ENCODE measurements at regions not wholly inside any gene's neighbourhood (a gene's known extent, or its start where the extent isn't known, plus 50 kb on each side); places are given as distances from the start of the nearest gene placed in this dataset.
"Not testable (repeated sequence)": the region's sequence is repeated elsewhere in the genome, so short reads cannot be mapped to it uniquely, and the experiment has no call there.

DNA sequence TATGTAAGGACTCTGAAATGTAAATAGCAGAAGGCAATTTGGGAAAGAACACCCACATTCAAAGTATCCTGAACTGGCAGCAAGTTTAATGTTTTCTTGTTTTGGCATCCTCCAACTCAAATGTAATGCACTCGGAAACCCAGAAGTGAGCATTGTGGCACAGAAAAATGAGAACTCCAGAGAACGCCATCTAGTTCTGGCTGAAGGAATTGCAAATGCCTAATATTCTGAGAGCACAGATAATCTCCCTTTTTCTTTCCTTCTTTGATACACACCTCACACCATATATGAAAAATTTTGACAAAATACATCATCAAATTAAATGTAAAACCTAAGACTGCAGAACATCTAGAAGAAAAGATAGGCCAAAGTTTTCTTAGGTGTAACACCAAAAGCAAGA is 52.1 kb downstream of the PWWP3B start:
- H3K4me1 Mint-ChIP-seq = no peaks in the 10 kb centered on the region
- H3K27ac Mint-ChIP-seq = no peak overlapping the region
- no peak overlapping the region for H3K4me3 Mint-ChIP-seq
- no peak for DNase-seq
- H3K36me3 Mint-ChIP-seq = no peaks in the 10 kb centered on the region
- H3K27me3 Mint-ChIP-seq (ENCODE audit: low read depth in 3 of 3) = peaks cover 0 to 7% (median 3%) of the 10 kb centered on the region in 3 donors
- H3K9me3 Mint-ChIP-seq = peaks cover 0 to 3% (median 0%) of the 10 kb centered on the region in 6 donors

DNA sequence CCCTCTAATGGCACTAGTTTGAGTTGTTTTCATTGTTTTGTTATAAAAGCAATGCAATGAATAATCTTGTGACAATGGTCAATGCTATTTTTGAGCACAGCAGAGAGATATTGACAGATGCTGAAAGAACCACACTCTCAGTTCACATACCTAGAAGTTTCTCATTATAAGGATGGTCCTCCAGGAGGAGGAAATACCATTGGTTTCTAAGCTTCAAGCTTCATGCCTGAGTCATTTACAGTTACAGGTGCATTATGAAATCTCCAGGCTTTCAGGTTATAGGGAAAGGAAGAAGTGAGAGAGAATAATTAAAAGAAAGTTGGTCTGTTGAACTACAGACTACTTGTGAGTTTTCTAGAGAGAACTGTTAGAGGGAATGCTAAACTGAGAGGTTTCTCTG is 75.3 kb downstream of the PWWP3B start:
- Mint-ChIP-seq H3K27ac (no peak overlapping the region), H3K9me3 (peaks cover 0 to 7% (median 0%) of the 10 kb centered on the region in 6 donors), H3K4me1 (no peaks in the 10 kb centered on the region), H3K27me3 (ENCODE audit: low read depth in 3 of 3) (peaks cover 0 to 3% (median 0%) of the 10 kb centered on the region in 3 donors), H3K36me3 (no peaks in the 10 kb centered on the region), H3K4me3 (no peak overlapping the region)
- DNase-seq = no peak

DNA sequence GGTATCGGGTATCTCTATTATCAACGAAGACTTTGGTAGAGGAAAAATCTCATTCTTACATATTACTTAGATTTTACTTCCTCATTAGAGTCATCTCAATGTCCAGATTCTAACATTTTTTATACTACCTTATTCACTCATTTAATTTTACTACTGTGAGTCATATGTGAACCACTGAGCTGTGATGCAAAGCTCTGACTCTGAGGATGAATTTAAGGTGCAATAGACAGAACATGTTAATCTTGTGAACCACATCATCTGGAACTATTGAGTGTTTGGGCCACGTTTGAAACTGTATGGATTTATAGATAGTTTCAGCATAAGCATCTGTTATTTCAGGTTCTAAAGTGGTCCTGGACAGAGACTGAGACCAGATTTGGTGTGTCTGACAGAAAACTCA is 78.4 kb downstream of the PWWP3B start:
- Mint-ChIP-seq H3K4me3 (no peak overlapping the region), H3K27me3 (ENCODE audit: low read depth in 3 of 3) (peaks cover 0 to 1% (median 0%) of the 10 kb centered on the region in 3 donors), H3K4me1 (no peaks in the 10 kb centered on the region), H3K36me3 (no peaks in the 10 kb centered on the region), H3K9me3 (peaks cover 0 to 7% (median 0%) of the 10 kb centered on the region in 6 donors), H3K27ac (no peak overlapping the region)
- no peak for DNase-seq

DNA sequence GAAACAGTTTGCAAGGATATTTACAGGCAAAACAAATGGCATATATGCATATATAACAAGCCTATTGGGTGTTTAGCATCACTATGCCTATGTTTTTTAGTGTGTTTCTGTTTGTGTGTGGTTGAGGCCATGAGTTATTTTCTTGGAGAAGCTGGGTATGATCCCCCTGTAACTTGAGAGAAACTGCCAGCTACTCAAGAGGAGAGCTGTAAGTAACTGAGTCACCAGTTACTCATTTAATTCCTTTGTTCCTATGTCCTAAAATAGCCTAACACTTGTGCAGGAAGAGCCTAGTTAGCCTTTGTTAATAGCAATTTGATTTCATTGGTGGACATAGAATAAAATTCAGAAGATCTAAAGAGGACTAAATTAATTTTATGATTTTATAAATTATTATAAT is 79.1 kb downstream of the PWWP3B start:
- Mint-ChIP-seq H3K9me3 (peaks cover 0 to 7% (median 0%) of the 10 kb centered on the region in 6 donors), H3K27me3 (ENCODE audit: low read depth in 3 of 3) (peaks cover 0 to 1% (median 0%) of the 10 kb centered on the region in 3 donors), H3K4me1 (no peaks in the 10 kb centered on the region), H3K4me3 (no peak overlapping the region), H3K36me3 (no peaks in the 10 kb centered on the region), H3K27ac (no peak overlapping the region)
- no peak for DNase-seq

DNA sequence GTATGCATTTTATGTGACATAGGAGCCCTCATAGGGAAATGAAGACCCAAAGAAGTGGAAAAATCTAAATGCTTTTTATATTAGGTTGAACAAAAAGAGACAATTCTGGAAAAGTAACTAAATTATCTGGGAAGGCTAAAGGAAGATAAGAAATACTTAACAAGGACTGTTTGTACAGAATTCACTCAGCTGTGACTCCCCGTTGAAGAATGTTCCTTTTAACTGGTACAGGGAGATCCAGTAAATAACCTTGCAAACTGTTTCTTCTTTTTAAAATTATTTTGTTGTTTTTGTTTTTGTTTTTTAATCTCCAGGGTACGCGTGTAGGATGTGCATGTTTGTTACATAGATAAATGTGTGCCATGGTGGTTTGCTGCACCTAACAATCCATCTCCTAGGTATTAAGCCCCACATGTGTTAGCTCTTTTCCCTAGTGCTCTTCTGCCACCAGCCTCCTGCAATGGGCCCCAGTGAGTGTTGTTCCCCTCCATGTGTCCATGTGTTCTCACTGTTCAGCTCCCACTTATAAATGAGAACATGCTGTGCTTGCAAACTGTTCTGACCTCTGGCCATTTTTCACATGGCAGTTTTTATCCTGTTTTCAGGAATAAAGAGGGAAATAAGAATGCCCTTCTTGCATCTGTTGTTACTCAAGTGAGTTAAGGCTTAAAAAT is 81.7 kb downstream of the PWWP3B start:
- no peaks in the 10 kb centered on the region for H3K36me3 Mint-ChIP-seq
- peaks cover 0 to 1% (median 0%) of the 10 kb centered on the region in 3 donors for H3K27me3 Mint-ChIP-seq (ENCODE audit: low read depth in 3 of 3)
- no peak overlapping the region for H3K4me3 Mint-ChIP-seq
- no peak overlapping the region for H3K27ac Mint-ChIP-seq
- no peaks in the 10 kb centered on the region for H3K4me1 Mint-ChIP-seq
- peaks cover 0 to 7% (median 0%) of the 10 kb centered on the region in 6 donors for H3K9me3 Mint-ChIP-seq
- DNase-seq = no peak

DNA sequence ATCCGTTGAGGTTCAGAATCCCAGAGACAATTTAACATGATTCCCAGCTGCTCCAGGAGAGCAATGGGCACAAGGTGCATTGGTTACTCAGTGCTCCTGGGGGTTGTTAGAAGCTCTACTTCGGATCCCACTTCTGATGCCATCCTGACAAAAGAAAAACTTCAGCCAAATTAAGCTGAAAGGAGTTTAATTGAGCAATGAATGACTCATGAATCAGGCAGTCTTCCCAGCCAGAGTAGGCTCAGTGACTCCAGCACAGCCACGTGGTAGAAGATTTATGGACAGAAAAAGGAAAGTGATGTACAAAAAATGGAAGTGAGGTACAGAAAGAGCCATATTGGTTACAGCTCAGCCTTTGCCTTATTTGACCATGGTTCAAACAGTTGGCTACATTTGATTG is 95.7 kb downstream of the PWWP3B start:
- H3K4me3 Mint-ChIP-seq = no peak overlapping the region
- H3K36me3 Mint-ChIP-seq = no peaks in the 10 kb centered on the region
- H3K27ac Mint-ChIP-seq = no peak overlapping the region

DNA sequence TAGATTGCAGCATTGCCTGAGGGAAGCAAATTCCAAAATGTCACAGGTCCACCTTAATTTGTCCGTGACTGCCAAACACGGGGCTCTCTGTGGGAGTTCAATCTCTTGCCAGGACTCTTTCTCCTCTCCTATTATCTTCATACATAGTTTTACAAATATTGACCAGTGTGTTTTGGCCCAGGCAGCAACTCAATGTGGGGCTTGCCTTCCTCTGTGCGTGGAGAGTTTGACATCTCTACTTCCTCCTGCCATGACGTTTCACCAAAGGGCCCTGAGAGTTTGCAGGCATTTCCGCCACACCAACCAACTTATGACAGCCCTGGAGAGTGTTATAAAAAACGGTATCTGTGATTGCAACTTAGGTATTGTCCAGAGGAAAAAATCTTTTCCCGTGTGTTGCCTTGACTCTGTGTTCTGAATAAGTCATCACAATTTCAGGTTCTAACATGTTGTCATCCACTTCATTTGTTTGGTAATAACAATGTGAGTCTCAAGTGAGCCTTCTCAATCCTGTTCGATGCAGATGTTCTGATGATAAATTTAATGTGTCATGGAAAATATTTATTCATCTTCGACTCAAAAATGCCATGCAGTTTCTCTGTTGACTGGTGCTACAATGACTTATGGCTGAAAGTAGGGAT is 106.0 kb downstream of the PWWP3B start:
- not testable (repeated sequence) for H3K27me3 Mint-ChIP-seq (ENCODE audit: low read depth in 3 of 3); H3K9me3 Mint-ChIP-seq; H3K4me1 Mint-ChIP-seq; DNase-seq; H3K36me3 Mint-ChIP-seq; H3K4me3 Mint-ChIP-seq; H3K27ac Mint-ChIP-seq

More for the DNA sequence above, 95.7 kb downstream of the PWWP3B start:
- peaks cover 0 to 7% (median 4%) of the 10 kb centered on the region in 3 donors for H3K27me3 Mint-ChIP-seq (ENCODE audit: low read depth in 3 of 3)
- no peaks in the 10 kb centered on the region for H3K4me1 Mint-ChIP-seq
- peaks cover 0 to 6% (median 1%) of the 10 kb centered on the region in 6 donors for H3K9me3 Mint-ChIP-seq
- DNase-seq = no peak

DNA sequence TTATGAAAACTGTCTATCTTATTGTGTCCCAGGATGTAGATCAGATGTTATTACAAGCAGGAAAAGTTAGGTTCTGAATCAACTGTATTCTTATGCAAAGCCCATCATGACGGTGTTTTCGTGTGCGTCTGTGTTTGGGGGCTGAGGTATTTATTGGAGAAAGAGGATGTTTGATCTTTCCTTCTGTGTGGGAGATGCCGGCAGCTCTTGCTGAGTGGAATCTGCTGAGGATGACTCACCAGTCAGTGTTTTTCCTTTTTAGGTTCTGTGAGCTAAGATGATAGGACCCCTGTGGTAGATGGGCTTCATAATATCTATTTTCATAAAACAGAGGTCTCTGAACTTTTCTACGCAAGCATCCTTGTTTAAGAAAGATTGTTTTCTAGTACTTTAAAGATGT is 107.1 kb downstream of the PWWP3B start:
- H3K27me3 Mint-ChIP-seq (ENCODE audit: low read depth in 3 of 3); H3K4me1 Mint-ChIP-seq; H3K36me3 Mint-ChIP-seq; H3K27ac Mint-ChIP-seq; H3K4me3 Mint-ChIP-seq; DNase-seq; H3K9me3 Mint-ChIP-seq: not testable (repeated sequence)

DNA sequence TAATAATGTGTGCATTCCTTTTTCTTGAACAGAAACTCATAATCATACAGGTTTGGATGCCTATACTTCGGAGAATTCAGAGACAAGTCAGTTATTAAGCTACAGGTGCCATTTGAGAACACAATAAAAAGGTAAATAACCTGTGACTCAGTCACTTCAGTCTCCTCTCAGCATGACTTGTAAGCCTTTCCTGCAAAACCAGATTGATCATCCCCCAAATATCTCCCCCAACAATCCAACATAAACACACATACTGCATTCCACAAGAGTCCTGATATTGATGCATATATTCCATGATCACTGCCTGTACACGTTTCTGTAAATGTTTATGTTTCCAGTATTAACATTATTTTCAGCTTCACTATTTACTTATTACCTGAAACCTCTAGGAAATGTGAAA is 110.8 kb downstream of the PWWP3B start:
- no peak overlapping the region for H3K27ac Mint-ChIP-seq
- H3K27me3 Mint-ChIP-seq (ENCODE audit: low read depth in 3 of 3) = peaks cover 0 to 2% (median 0%) of the 10 kb centered on the region in 3 donors
- DNase-seq = no peak

DNA sequence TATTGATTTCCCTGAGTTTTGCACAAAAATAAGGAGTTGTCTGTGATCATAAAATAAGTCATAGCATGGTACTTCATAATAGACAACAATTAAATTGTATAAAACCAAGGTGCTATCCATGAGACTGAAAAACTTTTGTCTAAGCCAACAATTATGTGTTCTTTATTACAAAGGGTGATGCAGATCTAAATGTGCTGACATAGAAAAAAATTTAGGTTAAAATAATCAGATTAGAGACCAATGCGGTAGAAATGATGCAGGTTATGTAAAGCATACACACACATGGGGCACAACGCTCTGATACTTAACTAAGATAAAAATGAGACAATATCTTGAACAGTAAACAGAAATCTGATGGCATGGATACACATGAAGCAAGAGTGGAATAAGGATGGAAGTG is 113.3 kb downstream of the PWWP3B start:
- Mint-ChIP-seq H3K27ac (no peak overlapping the region), H3K4me3 (no peak overlapping the region)

More for the DNA sequence above, 110.8 kb downstream of the PWWP3B start:
- no peak overlapping the region for H3K4me3 Mint-ChIP-seq
- H3K36me3 Mint-ChIP-seq = no peaks in the 10 kb centered on the region
- H3K9me3 Mint-ChIP-seq = peaks cover 0 to 4% (median 0%) of the 10 kb centered on the region in 6 donors
- H3K4me1 Mint-ChIP-seq = no peaks in the 10 kb centered on the region

DNA sequence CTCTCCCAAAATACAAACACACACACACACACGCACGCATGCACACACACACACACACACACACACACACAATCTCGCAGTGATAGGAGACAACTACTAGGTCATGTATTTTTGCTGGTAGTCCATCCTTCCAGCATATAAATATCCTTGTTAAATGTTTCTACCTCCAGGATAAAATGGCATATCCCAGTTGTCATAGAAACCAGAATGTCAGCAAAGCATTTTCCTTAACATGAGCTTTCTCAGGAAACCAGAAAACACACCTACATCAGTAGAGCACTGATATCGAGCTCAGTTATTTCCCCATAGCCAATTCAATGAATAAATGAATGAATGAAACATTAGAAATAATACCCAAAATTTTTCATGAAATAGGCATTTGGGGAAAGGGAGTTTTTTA is 115.7 kb downstream of the PWWP3B start:
- no peak overlapping the region for H3K4me3 Mint-ChIP-seq
- no peak for DNase-seq

More for the DNA sequence above, 113.3 kb downstream of the PWWP3B start:
- Mint-ChIP-seq H3K36me3 (no peaks in the 10 kb centered on the region), H3K9me3 (peaks cover 0 to 4% (median 0%) of the 10 kb centered on the region in 6 donors), H3K4me1 (no peaks in the 10 kb centered on the region), H3K27me3 (ENCODE audit: low read depth in 3 of 3) (peaks cover 0 to 2% (median 0%) of the 10 kb centered on the region in 3 donors)
- no peak for DNase-seq

DNA sequence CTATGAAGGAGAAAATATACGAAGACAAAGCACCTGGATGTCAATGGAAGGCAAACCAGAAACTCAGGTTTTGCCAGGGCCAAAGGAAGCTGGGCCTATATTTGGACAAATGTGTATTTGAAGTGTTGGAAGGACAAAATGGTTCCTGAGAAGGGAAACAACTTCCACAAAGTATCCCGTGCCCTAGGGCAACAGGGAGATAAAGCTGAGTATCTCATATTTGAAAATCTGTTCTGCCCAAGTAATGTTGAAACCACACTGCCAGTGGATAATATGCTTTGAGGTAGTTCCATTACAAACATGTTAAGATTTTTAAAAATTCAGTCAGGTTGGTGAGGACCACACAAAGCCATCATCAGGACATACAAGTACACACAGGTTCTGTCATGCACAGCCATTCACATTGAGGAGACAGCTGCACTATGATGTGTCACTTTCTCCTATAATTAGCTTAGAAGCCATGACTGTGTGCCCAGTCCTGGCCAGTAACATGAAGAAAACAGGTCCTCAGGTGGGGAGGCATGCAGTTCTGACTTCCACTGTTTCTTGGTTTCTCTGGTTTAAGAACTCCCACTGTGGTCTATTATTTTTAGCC is 116.4 kb downstream of the PWWP3B start:
- DNase-seq = no peak
- H3K27me3 Mint-ChIP-seq (ENCODE audit: low read depth in 3 of 3) = peaks cover 0 to 2% (median 0%) of the 10 kb centered on the region in 3 donors
- H3K4me1 Mint-ChIP-seq = no peaks in the 10 kb centered on the region
- peaks cover 0 to 4% (median 0%) of the 10 kb centered on the region in 6 donors for H3K9me3 Mint-ChIP-seq
- H3K27ac Mint-ChIP-seq = no peak overlapping the region
- no peak overlapping the region for H3K4me3 Mint-ChIP-seq
- no peaks in the 10 kb centered on the region for H3K36me3 Mint-ChIP-seq

More for the DNA sequence above, 115.7 kb downstream of the PWWP3B start:
- Mint-ChIP-seq H3K36me3 (no peaks in the 10 kb centered on the region), H3K27me3 (ENCODE audit: low read depth in 3 of 3) (peaks cover 0 to 2% (median 0%) of the 10 kb centered on the region in 3 donors), H3K27ac (no peak overlapping the region), H3K9me3 (peaks cover 0 to 4% (median 0%) of the 10 kb centered on the region in 6 donors), H3K4me1 (no peaks in the 10 kb centered on the region)

DNA sequence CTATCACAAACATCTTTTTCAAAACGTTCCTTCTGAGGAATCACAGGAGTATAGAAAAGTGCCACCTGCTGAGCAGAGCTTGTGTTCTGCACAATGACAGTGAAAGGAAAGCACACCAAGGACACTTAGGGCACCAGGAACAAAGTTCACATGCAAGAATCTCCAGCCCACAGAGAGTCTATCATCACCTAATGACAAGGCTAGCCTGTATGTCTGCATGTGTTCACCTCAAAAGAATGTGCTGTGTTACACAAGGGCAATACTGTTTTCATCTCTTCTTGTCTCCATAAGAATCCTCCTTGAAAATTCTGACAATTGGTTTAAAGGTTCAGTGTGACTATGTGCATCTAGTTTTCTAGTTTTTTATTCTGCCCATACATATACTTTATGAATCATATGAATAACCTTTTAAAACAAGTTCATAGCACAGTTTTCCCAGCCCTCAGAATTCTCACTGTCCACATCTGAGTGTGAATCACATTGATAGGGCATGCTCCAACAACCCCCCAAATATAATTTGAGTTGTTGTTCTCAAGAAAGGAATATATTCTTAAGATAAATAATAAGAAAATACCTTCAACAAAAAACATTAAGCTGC is 118.0 kb downstream of the PWWP3B start:
- H3K27me3 Mint-ChIP-seq (ENCODE audit: low read depth in 3 of 3) = peaks cover 0 to 2% (median 0%) of the 10 kb centered on the region in 3 donors
- H3K4me3 Mint-ChIP-seq = no peak overlapping the region
- H3K36me3 Mint-ChIP-seq = no peaks in the 10 kb centered on the region
- no peak for DNase-seq
- H3K27ac Mint-ChIP-seq = no peak overlapping the region
- H3K9me3 Mint-ChIP-seq = peaks cover 0 to 4% (median 0%) of the 10 kb centered on the region in 6 donors
- no peaks in the 10 kb centered on the region for H3K4me1 Mint-ChIP-seq

DNA sequence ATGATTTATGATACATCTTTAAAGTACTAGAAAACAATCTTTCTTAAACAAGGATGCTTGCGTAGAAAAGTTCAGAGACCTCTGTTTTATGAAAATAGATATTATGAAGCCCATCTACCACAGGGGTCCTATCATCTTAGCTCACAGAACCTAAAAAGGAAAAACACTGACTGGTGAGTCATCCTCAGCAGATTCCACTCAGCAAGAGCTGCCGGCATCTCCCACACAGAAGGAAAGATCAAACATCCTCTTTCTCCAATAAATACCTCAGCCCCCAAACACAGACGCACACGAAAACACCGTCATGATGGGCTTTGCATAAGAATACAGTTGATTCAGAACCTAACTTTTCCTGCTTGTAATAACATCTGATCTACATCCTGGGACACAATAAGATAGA is 122.7 kb downstream of the PWWP3B start:
- not testable (repeated sequence) for H3K4me1 Mint-ChIP-seq; H3K4me3 Mint-ChIP-seq; H3K27ac Mint-ChIP-seq; H3K27me3 Mint-ChIP-seq (ENCODE audit: low read depth in 3 of 3); DNase-seq; H3K9me3 Mint-ChIP-seq; H3K36me3 Mint-ChIP-seq
